CD14-positive monocyte (primary cell): ENCODE measurements at regions not wholly inside any gene's neighbourhood (a gene's known extent, or its start where the extent isn't known, plus 50 kb on each side); places are given as distances from the start of the nearest gene placed in this dataset.

ENCODE experiments used
- DNase-seq, 3 donors: peaks; one replicate each; pipeline ENCODE4 v3.0.0-alpha.2; 2011 to 2022
- H2AFZ ChIP-seq: 2 replicates; pipeline ENCODE4 v1.6.0; 2012; ENCODE audit warnings: mild to moderate bottlenecking, low read depth, low read length, inconsistent platforms; ENCODE audit not compliant: insufficient read depth, poor library complexity, severe bottlenecking
- H3K27ac ChIP-seq, 2 donors: 1 replicate in 1 of 2; 2 replicates in 1 of 2; pipeline ENCODE4 v1.5.1; 2012 to 2013; ENCODE audit warnings: low read length in 2 of 2, control low read depth in 1 of 2, inconsistent platforms in 1 of 2, low read depth in 1 of 2, mild to moderate bottlenecking in 1 of 2
- H3K27me3 ChIP-seq, 2 donors: one replicate each; pipeline versions ENCODE4 v1.6.0 to v1.6.1; 2011 to 2013; ENCODE audit warnings: low read length in 2 of 2; ENCODE audit not compliant: control insufficient read depth in 2 of 2, insufficient read depth in 2 of 2
- H3K36me3 ChIP-seq, 2 donors: replicated peaks in 1 of 2; 1 replicate in 1 of 2; 2 replicates in 1 of 2; pipeline versions ENCODE4 v1.5.1 to v1.6.1; 2012 to 2013; ENCODE audit warnings: low read length in 2 of 2, control low read depth in 1 of 2, inconsistent platforms in 1 of 2, mild to moderate bottlenecking in 1 of 2; ENCODE audit not compliant: insufficient read depth in 2 of 2, control insufficient read depth in 1 of 2
- H3K4me1 ChIP-seq, 2 donors: 1 replicate in 1 of 2; 2 replicates in 1 of 2; pipeline versions ENCODE4 v1.5.1 to v1.6.1; 2012 to 2013; ENCODE audit warnings: low read length in 2 of 2, control low read depth in 1 of 2, inconsistent platforms in 1 of 2, mild to moderate bottlenecking in 1 of 2, moderate library complexity in 1 of 2; ENCODE audit not compliant: insufficient read depth in 2 of 2, control insufficient read depth in 1 of 2
- H3K4me2 ChIP-seq: replicated peaks from 2 replicates; pipeline ENCODE3; 2012; ENCODE audit warnings: low read length, moderate library complexity, mild to moderate bottlenecking; ENCODE audit not compliant: poor library complexity, severe bottlenecking; ENCODE audit errors: extremely low read depth
- H3K4me3 ChIP-seq, 3 experiments: fragments of 200-600 bp in 1 of 3; sonication (generic) in 1 of 3; replicated peaks in 1 of 3; 1 replicate in 2 of 3; 2 replicates in 1 of 3; pipeline ENCODE4 v1.5.1; 2011 to 2013; ENCODE audit warnings: low read length in 3 of 3, mild to moderate bottlenecking in 3 of 3, control low read depth in 2 of 3, low read depth in 2 of 3, inconsistent platforms in 1 of 3, moderate library complexity in 1 of 3
- H3K79me2 ChIP-seq: 2 replicates; pipeline ENCODE4 v1.6.0; 2012; ENCODE audit warnings: mild to moderate bottlenecking, control low read depth, inconsistent platforms, low read length, moderate library complexity; ENCODE audit not compliant: insufficient read depth
- H3K9ac ChIP-seq: 2 replicates; pipeline ENCODE4 v1.6.0; 2017; ENCODE audit warnings: low read length, mild to moderate bottlenecking; ENCODE audit not compliant: insufficient read depth, poor library complexity, severe bottlenecking
- H3K9me3 ChIP-seq, 2 donors: replicated peaks in 1 of 2; 1 replicate in 1 of 2; 2 replicates in 1 of 2; pipeline versions ENCODE4 v1.5.1 to v1.6.1; 2012 to 2013; ENCODE audit warnings: low read length in 2 of 2, control low read depth in 1 of 2; ENCODE audit not compliant: control insufficient read depth in 1 of 2, insufficient read depth in 1 of 2
- H4K20me1 ChIP-seq: 2 replicates; pipeline ENCODE4 v1.6.0; 2012; ENCODE audit warnings: mild to moderate bottlenecking, low read length, control low read depth, moderate library complexity; ENCODE audit not compliant: insufficient read depth
- H3K27ac Mint-ChIP-seq, 7 donors: one replicate each; pipeline ENCODE4 v1.8.0; 2020; ENCODE audit warnings: mild to moderate bottlenecking in 7 of 7, mixed read lengths in 7 of 7, moderate library complexity in 6 of 7, inconsistent platforms in 2 of 7
- H3K27me3 Mint-ChIP-seq, 3 donors: one replicate each; pipeline ENCODE4 v1.8.0; 2021 to 2022; ENCODE audit warnings: low read depth in 3 of 3, mild to moderate bottlenecking in 3 of 3, mixed read lengths in 3 of 3, moderate library complexity in 3 of 3, inconsistent platforms in 1 of 3
- H3K36me3 Mint-ChIP-seq, 2 donors: one replicate each; pipeline ENCODE4 v1.8.0; 2020; ENCODE audit warnings: mixed read lengths in 2 of 2, inconsistent platforms in 1 of 2, mild to moderate bottlenecking in 1 of 2
- H3K4me1 Mint-ChIP-seq: one replicate; pipeline ENCODE4 v1.8.0; 2020; ENCODE audit warnings: mild to moderate bottlenecking, mixed read lengths
- H3K4me3 Mint-ChIP-seq, 2 donors: one replicate each; pipeline ENCODE4 v1.8.0; 2020; ENCODE audit warnings: mild to moderate bottlenecking in 2 of 2, mixed read lengths in 2 of 2, moderate library complexity in 1 of 2
- H3K9me3 Mint-ChIP-seq, 7 donors: one replicate each; pipeline ENCODE4 v1.8.0; 2020 to 2022; ENCODE audit warnings: mixed read lengths in 7 of 7, mild to moderate bottlenecking in 6 of 7, moderate library complexity in 6 of 7, inconsistent platforms in 2 of 7
- CTCF ChIP-seq: fragments of 200-600 bp; IDR thresholded peaks from one replicate; pipeline ENCODE4 v1.8.0; 2022; ENCODE audit warnings: antibody characterized with exemption, mild to moderate bottlenecking
- WGBS: methylation state at CpG from one replicate; pipeline ENCODE4 v1.1.5; 2013; ENCODE audit warnings: missing lambda C conversion rate; ENCODE audit not compliant: insufficient coverage; 5-methylcytosine and 5-hydroxymethylcytosine counted together
- intact Hi-C, 2 donors: fragments of 100-400 bp; cut with micrococcal nuclease; formaldehyde crosslinking; loops; one replicate each; pipeline versions ENCODE4 v1.15.0 to v1.15.1; 2023

- DNase-seq = no peak
- Mint-ChIP-seq H3K9me3 (peaks cover 0 to 9% (median 5%) of the 10 kb centered on the region in 7 donors), H3K36me3 (no peaks in the 10 kb centered on the region), H3K27me3 (peaks cover 2 to 5% (median 5%) of the 10 kb centered on the region in 3 donors), H3K4me3 (no peak overlapping the region), H3K4me1 (peaks cover 6% of the 10 kb centered on the region), H3K27ac (no peak overlapping the region)
- H3K79me2 ChIP-seq = no peaks in the 10 kb centered on the region
- intact Hi-C loops = no loop called here
- peaks cover 3 to 4% of the 10 kb centered on the region in 2 donors for H3K27me3 ChIP-seq
- no peaks in the 10 kb centered on the region for H3K9me3 ChIP-seq
- H3K4me2 ChIP-seq = no peak overlapping the region
- H3K9ac ChIP-seq = no peak overlapping the region
- H3K36me3 ChIP-seq = no peaks in the 10 kb centered on the region
- WGBS = 97% methylated on average over 6 of the region's 8 CpGs
- H3K4me1 ChIP-seq = no peaks in the 10 kb centered on the region
- H3K4me3 ChIP-seq = no peak overlapping the region
- H3K27ac ChIP-seq = no peak overlapping the region
- TF ChIP-seq CTCF = no peak
- H4K20me1 ChIP-seq = no peaks in the 10 kb centered on the region
- H2AFZ ChIP-seq = no peak overlapping the region
Observed at GRCh38 chr5:96565582-96566265, 96.5 kb upstream of the CAST start.

GRCh38 chr5:96566833-96567587 lies 95.2 kb upstream of the CAST start:
- H3K27ac Mint-ChIP-seq = no peak overlapping the region
- no peaks in the 10 kb centered on the region for H3K36me3 Mint-ChIP-seq
- Histone ChIP-seq H3K27me3 (peaks cover 3 to 6% of the 10 kb centered on the region in 2 donors), H3K4me2 (no peak overlapping the region), H3K4me1 (no peaks in the 10 kb centered on the region), H4K20me1 (no peaks in the 10 kb centered on the region), H3K36me3 (no peaks in the 10 kb centered on the region), H3K79me2 (no peaks in the 10 kb centered on the region), H3K9ac (no peak overlapping the region), H2AFZ (no peak overlapping the region), H3K9me3 (no peaks in the 10 kb centered on the region), H3K4me3 (no peak overlapping the region), H3K27ac (no peak overlapping the region)
- no peak for DNase-seq
- H3K4me1 Mint-ChIP-seq = peaks cover 6% of the 10 kb centered on the region
- peaks cover 0 to 8% (median 2%) of the 10 kb centered on the region in 7 donors for H3K9me3 Mint-ChIP-seq
- intact Hi-C loops = no loop called here
- WGBS = 15% methylated on average over 4 of the region's 8 CpGs
- H3K27me3 Mint-ChIP-seq = peaks cover 2 to 5% (median 5%) of the 10 kb centered on the region in 3 donors
- no peak for TF ChIP-seq CTCF
- H3K4me3 Mint-ChIP-seq = no peak overlapping the region
